Transverse colon (tissue), 4 donors: ENCODE measurements at regions not wholly inside any gene's neighbourhood (a gene's known extent, or its start where the extent isn't known, plus 50 kb on each side); places are given as distances from the start of the nearest gene placed in this dataset.
A peak's percentile ranks its signal among the peaks of the same experiment; 100 is the strongest.

Experiments
- DNase-seq: peaks from one replicate; pipeline ENCODE4 v3.0.0-alpha.2; 2019
- H3K27ac ChIP-seq, 4 donors: fragments of 200-600 bp; sonication (generic); 2 replicates each; pipeline ENCODE4 v1.5.1; 2016 to 2018; ENCODE audit warnings: inconsistent platforms in 4 of 4
- H3K27me3 ChIP-seq: fragments of 200-600 bp; sonication (generic); 2 replicates; pipeline ENCODE4 v1.5.1; 2017; ENCODE audit warnings: inconsistent platforms
- H3K36me3 ChIP-seq, 4 donors: fragments of 200-600 bp; sonication (generic); 2 replicates each; pipeline ENCODE4 v1.5.1; 2017 to 2019; ENCODE audit warnings: inconsistent platforms in 4 of 4
- H3K4me1 ChIP-seq, 4 donors: fragments of 200-600 bp; sonication (generic); 2 replicates each; pipeline ENCODE4 v1.5.1; 2017 to 2020; ENCODE audit warnings: inconsistent platforms in 4 of 4
- H3K4me3 ChIP-seq, 4 donors: fragments of 200-600 bp; sonication (generic); 1 replicate in 1 of 4; 2 replicates in 3 of 4; pipeline versions ENCODE4 v1.5.1 to v1.6.1; 2017 to 2019; ENCODE audit warnings: inconsistent platforms in 4 of 4
- H3K9me3 ChIP-seq, 2 donors: fragments of 200-600 bp; sonication (generic); 2 replicates each; pipeline ENCODE4 v1.5.1; 2017 to 2019; ENCODE audit warnings: inconsistent platforms in 2 of 2
- CTCF ChIP-seq, 5 experiments: fragments of 200-600 bp in 3 of 5; fragments of 450-650 bp in 2 of 5; sonication (generic) in 3 of 5; IDR thresholded peaks; 1 replicate in 2 of 5; 2 replicates in 3 of 5; pipeline ENCODE4 v1.5.1; 2016 to 2017; ENCODE audit warnings: antibody characterized with exemption in 5 of 5, inconsistent platforms in 3 of 5, mild to moderate bottlenecking in 2 of 5, moderate library complexity in 1 of 5
- EP300 ChIP-seq: sonication (generic); formaldehyde crosslinking; IDR thresholded peaks from one replicate; pipeline ENCODE4 v1.6.1; 2017; ENCODE audit warnings: antibody characterized with exemption, low read depth
- POLR2A ChIP-seq: fragments of 450-650 bp; IDR thresholded peaks from one replicate; pipeline ENCODE4 v1.6.1; 2016; ENCODE audit warnings: antibody characterized with exemption, mild to moderate bottlenecking, moderate library complexity
- POLR2AphosphoS5 ChIP-seq, 3 donors: sonication (generic); formaldehyde crosslinking; IDR thresholded peaks; one replicate each; pipeline ENCODE4 v1.6.1; 2016; ENCODE audit warnings: antibody characterized with exemption in 3 of 3
- WGBS, 2 donors: methylation state at CpG; one replicate each; pipeline ENCODE4 v1.1.5; 2018; ENCODE audit warnings: low coverage in 1 of 2; 5-methylcytosine and 5-hydroxymethylcytosine counted together
- in situ Hi-C, 4 donors: fragments of 200-750 bp; cut with MboI; loops; one replicate each; pipeline versions ENCODE4 v1.15.0 to v1.15.1; 2017; ENCODE audit warnings: low sequenced_read_pairs in 3 of 4, low pct_ligation_motif_present in 1 of 4, low pct_unique_long_range_greater_than_20kb in 1 of 4
- intact Hi-C: fragments of 100-400 bp; cut with DNase I; formaldehyde crosslinking; loops from one replicate; pipeline ENCODE4 v1.15.1; 2023; ENCODE audit warnings: low total_unique reads

- H3K4me1 ChIP-seq: no peaks in the 10 kb centered on the region
- H3K36me3 ChIP-seq: no peaks in the 10 kb centered on the region
- intact Hi-C loops (no loop called here), in situ Hi-C loops (no loop called here)
- 77 to 82% methylated on average over 4 to 5 of the region's 5 CpGs for WGBS, 2 donors
- H3K27ac ChIP-seq: no peak overlapping the region
- no peak for DNase-seq
- no peak for TF ChIP-seq POLR2A
- no peak for TF ChIP-seq EP300
- peak in 1 of 5 experiments; percentile 12 for TF ChIP-seq CTCF (IDR thresholded peaks at IDR 0.05)
- no peaks in the 10 kb centered on the region for H3K9me3 ChIP-seq
- H3K27me3 ChIP-seq: no peaks in the 10 kb centered on the region
- H3K4me3 ChIP-seq: no peak overlapping the region
Observed at GRCh38 chr6:51494342-51494741, 593.1 kb downstream of the PKHD1 start.

GRCh38 chr6:51495096-51495495 is 592.3 kb downstream of the PKHD1 start:
- Histone ChIP-seq H3K27me3 (no peaks in the 10 kb centered on the region), H3K36me3 (no peaks in the 10 kb centered on the region), H3K9me3 (no peaks in the 10 kb centered on the region), H3K4me3 (no peak overlapping the region), H3K27ac (no peak overlapping the region), H3K4me1 (no peaks in the 10 kb centered on the region)
- 73% methylated on average over 4 of the region's 4 CpGs; no CpG with 5 or more reads in 1 of the 2 donors for WGBS, 2 donors
- in situ Hi-C loops: no loop called here
- no peak for TF ChIP-seq POLR2A
- no peak for TF ChIP-seq POLR2AphosphoS5 (IDR thresholded peaks at IDR 0.05)
- TF ChIP-seq CTCF (IDR thresholded peaks at IDR 0.05): no peak
- intact Hi-C loops: no loop called here
- DNase-seq: no peak

GRCh38 chr6:51495610-51496396 is 591.6 kb downstream of the PKHD1 start:
- no peak for TF ChIP-seq POLR2AphosphoS5 (IDR thresholded peaks at IDR 0.05)
- TF ChIP-seq CTCF (IDR thresholded peaks at IDR 0.05): no peak
- no peak for TF ChIP-seq POLR2A
- TF ChIP-seq EP300: no peak
- intact Hi-C loops: no loop called here
- H3K36me3 ChIP-seq: no peaks in the 10 kb centered on the region
- no peaks in the 10 kb centered on the region for H3K27me3 ChIP-seq
- H3K4me3 ChIP-seq: no peak overlapping the region
- H3K27ac ChIP-seq: no peak overlapping the region
- in situ Hi-C loops: no loop called here
- WGBS, 2 donors: 71 to 74% methylated on average over 2 to 3 of the region's 3 CpGs
- H3K4me1 ChIP-seq: no peaks in the 10 kb centered on the region
- H3K9me3 ChIP-seq: no peaks in the 10 kb centered on the region
- no peak for DNase-seq

GRCh38 chr6:51502996-51503395 is 584.4 kb downstream of the PKHD1 start:
- H3K27me3 ChIP-seq: no peaks in the 10 kb centered on the region
- no peaks in the 10 kb centered on the region for H3K36me3 ChIP-seq
- TF ChIP-seq CTCF (IDR thresholded peaks at IDR 0.05): no peak
- TF ChIP-seq EP300: no peak
- TF ChIP-seq POLR2A: no peak
- TF ChIP-seq POLR2AphosphoS5 (IDR thresholded peaks at IDR 0.05): no peak
- H3K9me3 ChIP-seq: no peaks in the 10 kb centered on the region
- intact Hi-C loops: no loop called here
- no peak overlapping the region for H3K4me3 ChIP-seq
- in situ Hi-C loops: no loop called here
- no peaks in the 10 kb centered on the region for H3K4me1 ChIP-seq
- no peak for DNase-seq
- WGBS, 2 donors: 47 to 67% methylated on average over 1 of the region's 1 CpG
- no peak overlapping the region for H3K27ac ChIP-seq
